Kidney epithelial cell (primary cell): ENCODE measurements at regions not wholly inside any gene's neighbourhood (a gene's known extent, or its start where the extent isn't known, plus 50 kb on each side); places are given as distances from the start of the nearest gene placed in this dataset.

Experiments
- DNase-seq: peaks from one replicate; pipeline ENCODE4 v3.0.0-alpha.2; 2010; ENCODE audit warnings: low read depth
- H3K27me3 ChIP-seq: 2 replicates; pipeline ENCODE4 v1.6.0; 2011; ENCODE audit warnings: low read length; ENCODE audit not compliant: control insufficient read depth, insufficient read depth
- H3K36me3 ChIP-seq: 2 replicates; pipeline ENCODE4 v1.5.1; 2011; ENCODE audit warnings: low read length; ENCODE audit not compliant: control insufficient read depth, insufficient read depth
- H3K4me3 ChIP-seq: 2 replicates; pipeline ENCODE4 v1.5.1; 2011; ENCODE audit warnings: low read depth, mild to moderate bottlenecking, control low read depth, low read length
- TF ChIP-seq, protein P1 (sequence below): IDR thresholded peaks from 2 replicates; pipeline ENCODE4 v1.5.1; 2011; ENCODE audit warnings: mild to moderate bottlenecking, moderate library complexity, low read length, control low read depth, inconsistent platforms; ENCODE audit not compliant: insufficient read depth, poor library complexity, severe bottlenecking

DNA sequence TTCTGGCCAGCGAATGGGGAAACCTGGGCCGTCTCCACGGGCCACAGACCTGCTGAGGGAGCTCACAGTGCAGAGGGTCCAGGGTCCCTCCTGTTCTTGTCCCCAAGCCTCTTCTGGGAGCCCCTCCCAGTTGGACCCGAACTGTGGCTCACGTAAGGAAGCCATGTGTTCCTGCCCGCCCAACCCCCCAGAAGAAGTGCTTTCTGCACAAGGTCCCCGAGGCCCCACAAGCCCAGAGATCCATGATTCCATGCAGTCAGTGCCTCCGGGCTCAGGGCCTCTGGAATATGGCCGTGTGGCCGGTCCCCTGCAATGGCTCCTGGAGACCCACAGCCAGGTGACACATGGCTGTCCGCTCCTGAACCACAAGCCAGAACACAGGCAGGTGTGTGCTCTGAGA lies 272.4 kb downstream of the C16orf95 start:
- no peak for DNase-seq
- H3K36me3 ChIP-seq: no peaks in the 10 kb centered on the region
- TF ChIP-seq, protein P1, sequence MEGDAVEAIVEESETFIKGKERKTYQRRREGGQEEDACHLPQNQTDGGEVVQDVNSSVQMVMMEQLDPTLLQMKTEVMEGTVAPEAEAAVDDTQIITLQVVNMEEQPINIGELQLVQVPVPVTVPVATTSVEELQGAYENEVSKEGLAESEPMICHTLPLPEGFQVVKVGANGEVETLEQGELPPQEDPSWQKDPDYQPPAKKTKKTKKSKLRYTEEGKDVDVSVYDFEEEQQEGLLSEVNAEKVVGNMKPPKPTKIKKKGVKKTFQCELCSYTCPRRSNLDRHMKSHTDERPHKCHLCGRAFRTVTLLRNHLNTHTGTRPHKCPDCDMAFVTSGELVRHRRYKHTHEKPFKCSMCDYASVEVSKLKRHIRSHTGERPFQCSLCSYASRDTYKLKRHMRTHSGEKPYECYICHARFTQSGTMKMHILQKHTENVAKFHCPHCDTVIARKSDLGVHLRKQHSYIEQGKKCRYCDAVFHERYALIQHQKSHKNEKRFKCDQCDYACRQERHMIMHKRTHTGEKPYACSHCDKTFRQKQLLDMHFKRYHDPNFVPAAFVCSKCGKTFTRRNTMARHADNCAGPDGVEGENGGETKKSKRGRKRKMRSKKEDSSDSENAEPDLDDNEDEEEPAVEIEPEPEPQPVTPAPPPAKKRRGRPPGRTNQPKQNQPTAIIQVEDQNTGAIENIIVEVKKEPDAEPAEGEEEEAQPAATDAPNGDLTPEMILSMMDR: no peak
- H3K27me3 ChIP-seq: peaks cover 5% of the 10 kb centered on the region
- H3K4me3 ChIP-seq: no peak overlapping the region

DNA sequence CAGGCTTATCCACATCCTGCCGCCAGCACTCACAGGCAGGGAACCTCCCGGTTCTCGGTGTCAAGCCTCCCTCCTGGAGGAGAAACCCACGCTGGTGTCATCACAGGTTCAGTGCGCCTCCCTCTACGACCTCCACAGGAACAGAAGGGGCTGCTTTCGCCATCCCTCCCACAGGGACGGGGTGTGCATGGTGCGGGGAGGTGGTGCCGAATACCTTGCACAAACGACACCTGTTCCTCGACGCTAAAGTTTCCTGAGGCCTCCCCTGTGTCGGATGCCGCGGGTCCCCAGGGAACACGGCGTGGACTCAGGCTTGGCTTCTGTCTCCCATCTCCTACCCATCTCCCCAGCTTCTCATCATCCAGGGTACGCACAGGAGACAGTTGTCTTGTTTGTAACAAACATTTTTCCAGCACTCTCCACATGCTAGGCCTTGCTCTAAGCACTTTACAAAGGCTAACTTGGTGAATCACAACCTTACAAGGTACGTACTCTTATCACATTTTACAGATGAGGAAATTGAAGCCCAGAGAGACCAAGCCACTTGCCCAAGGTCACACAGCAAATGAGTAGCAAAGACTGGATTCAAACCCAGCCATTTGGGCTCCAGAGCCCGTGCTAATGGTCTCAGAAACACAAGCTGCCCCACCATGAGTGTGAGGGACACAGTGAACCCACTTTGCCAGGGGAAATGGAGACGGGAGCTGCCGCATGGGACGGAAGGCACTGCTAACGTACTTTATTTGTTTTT lies 271.6 kb downstream of the C16orf95 start:
- Histone ChIP-seq H3K27me3 (peaks cover 5% of the 10 kb centered on the region), H3K36me3 (no peaks in the 10 kb centered on the region), H3K4me3 (no peak overlapping the region)
- DNase-seq: no peak
- TF ChIP-seq, protein P1: no peak

DNA sequence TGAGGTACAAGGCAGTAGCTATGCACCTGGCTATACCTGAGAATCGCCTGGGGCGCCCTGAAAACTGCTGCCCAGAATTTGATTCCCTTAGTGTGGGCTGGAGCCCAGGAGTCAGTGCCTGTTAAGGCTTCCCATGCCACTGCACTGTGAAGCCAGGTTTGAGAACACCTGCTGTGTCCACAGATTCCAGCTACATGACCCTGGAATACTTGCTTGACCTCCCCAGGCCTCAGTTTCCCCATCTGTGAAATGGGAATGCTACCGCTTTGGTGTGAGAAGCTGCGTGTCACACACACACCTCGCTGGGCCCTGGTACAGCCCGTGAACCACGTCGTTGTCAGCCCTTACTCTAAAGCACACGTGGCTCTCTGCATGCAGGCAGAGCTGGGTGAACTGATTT lies 271.0 kb downstream of the C16orf95 start:
- Histone ChIP-seq H3K36me3 (no peaks in the 10 kb centered on the region), H3K4me3 (no peak overlapping the region), H3K27me3 (peaks cover 5% of the 10 kb centered on the region)
- DNase-seq: no peak
- TF ChIP-seq, protein P1: no peak

DNA sequence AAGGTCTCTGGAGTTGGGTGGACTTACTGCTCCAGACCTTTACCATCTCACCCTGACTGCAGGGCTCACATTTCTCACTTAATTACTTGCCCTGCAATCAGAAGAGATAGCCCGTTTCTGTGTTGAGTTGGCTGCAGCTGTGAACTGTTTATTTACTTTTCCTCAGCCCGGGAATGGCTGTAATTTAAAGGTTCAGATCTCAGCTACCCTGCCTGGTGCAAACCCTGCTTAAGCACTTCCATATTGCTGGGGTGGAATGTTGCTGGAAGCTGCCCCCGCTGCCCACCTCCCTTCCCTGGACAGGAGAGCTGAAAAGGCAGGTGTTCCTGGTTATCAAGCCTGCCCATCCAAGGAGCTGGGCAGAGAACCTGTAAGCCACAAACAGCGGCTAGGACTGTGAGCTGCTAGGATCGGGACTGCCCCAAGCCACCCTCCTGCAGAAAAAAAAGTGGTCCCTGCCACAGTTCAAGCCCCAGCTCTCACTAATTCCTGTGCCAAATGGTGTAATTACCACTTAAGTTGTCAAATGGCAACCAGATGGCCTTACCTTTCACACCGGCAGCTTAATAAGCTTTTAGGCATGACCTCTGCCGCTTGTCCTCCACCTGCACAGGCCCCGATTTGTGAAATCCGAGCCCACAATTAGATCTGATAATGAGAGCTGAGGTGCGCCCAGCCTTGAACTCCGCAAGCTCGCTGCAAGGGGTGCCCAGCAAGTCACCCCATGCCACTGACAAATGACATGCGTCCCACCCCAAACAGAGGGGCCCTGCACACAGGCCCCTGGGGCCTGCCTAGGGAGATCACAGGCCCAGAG lies 269.8 kb downstream of the C16orf95 start:
- TF ChIP-seq, protein P1: no peak
- no peak for DNase-seq
- Histone ChIP-seq H3K36me3 (no peaks in the 10 kb centered on the region), H3K27me3 (peaks cover 8% of the 10 kb centered on the region), H3K4me3 (no peak overlapping the region)

DNA sequence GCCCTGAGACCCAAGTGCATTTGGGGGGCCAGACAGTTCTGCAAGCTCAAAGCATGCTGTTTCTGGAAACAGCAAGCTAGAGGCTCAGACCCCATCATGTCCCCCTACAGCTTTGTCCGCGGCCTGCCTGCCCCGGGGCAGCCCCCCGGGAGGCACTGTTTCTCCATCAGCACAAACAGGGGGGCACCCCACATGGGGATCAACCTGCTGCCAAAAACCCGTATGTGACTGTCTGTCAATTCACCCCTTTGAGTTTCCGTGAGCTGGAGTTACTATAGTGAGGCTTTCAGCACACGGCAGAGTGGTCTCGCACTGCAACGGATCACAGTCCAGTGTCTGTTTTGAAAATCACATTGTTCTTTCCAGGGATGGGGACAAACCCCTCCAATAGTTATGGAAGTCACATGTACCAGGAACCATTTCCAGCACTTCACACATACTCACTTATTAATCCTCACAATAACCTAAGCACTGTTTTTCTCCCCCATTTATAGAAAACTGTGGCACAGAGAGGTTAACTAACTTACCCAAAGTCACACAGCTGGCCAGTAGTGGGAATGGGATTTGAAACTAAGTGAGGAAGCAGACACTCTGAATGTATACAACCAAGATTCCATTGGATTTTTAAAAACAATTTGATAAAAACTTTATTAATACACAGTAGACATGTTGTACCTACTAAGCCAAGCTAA lies 269.0 kb downstream of the C16orf95 start:
- H3K4me3 ChIP-seq: no peak overlapping the region
- DNase-seq: no peak
- no peaks in the 10 kb centered on the region for H3K36me3 ChIP-seq
- H3K27me3 ChIP-seq: peaks cover 6% of the 10 kb centered on the region
- TF ChIP-seq, protein P1: no peak
